ENCODE measurements at regions not wholly inside any gene's neighbourhood (a gene's known extent, or its start where the extent isn't known, plus 50 kb on each side); places are given as distances from the start of the nearest gene placed in this dataset.
"Not testable (repeated sequence)": the region's sequence is repeated elsewhere in the genome, so short reads cannot be mapped to it uniquely, and the experiment has no call there.

- DNase-seq (ENCODE audit: low spot score) = no peak
Observed at GRCh38 chr4:127463883-127464282, 168.9 kb upstream of the INTU start.

DNA sequence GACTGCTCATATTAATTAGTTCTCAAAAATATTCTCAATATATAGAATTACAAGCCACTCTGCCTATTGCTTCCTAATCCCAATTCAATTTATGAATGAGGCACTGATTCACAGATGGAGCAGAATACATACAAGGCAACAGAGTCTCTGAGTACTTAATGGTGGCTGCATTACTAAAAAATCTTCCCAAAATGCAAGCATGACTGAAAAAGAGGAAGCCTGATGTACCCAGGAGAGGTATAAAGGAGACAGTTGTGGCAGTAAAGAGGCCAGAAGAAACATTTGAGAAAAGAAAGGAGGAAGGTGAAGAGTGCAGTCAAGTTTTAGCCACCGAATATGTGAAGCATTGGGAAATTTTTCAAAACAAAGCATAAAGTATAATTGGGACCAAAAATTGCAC lies 163.2 kb upstream of the INTU start:
- no peak for DNase-seq (ENCODE audit: low spot score)

DNA sequence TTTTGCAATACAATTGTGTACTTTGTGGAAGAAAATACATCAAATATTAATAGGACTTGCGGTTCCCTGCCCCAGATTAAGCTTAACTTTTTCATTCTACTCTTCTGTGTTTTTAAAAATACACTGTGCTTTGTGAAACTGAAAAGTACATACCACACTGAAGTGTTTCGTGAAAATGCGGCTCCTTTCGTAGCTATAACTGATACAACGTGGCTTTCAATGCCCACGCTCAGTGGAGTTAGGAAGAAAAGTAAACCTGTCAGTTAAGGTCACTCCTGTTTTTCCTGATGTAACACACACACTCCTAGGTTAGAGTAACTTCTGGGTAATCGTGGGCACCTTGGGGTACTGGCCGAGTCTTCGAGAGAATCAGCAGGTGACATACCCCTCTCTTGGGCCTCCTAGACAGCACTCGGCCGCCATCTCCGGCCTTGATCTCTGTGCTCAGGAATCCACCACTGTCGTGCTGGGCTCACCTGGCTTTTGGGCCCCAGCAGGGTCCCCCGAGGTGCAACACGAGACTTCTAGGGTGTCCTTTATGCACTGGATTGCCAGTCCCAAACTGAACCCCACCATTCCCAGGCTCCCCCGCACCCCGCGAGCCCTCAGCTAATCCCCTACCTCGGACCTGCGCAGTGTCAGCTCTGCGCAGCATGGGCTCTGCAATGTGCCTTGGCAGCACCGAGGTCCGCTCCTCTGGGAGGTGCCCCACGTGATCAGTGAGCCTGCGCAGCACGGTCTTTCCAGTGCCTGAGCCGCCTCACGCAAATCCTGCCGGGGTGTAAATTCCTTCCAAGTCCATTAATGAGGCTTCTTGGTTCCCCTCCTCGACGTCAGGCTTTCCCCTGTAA lies 162.6 kb upstream of the INTU start:
- DNase-seq (ENCODE audit: low spot score) = no peak

DNA sequence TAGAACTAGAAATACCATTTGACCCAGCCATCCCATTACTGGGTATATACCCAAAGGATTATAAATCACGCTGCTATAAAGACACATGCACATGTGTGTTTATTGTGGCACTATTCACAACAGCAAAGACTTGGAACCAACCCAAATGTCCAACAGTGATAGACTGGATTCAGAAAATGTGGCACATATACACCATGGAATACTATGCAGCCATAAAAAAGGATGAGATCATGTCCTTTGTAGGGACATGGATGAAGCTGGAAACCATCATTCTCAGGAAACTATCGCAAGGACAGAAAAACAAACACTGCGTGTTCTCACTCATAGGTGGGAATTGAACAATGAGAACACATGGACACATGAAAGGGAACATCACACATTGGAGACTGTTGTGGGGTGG lies 154.5 kb upstream of the INTU start:
- not testable (repeated sequence) for DNase-seq (ENCODE audit: low spot score)

- DNase-seq (ENCODE audit: low spot score) = no peak
Observed at GRCh38 chr4:127479031-127479622, 153.6 kb upstream of the INTU start.

- no peak for DNase-seq (ENCODE audit: low spot score)
Observed at GRCh38 chr4:127482049-127482448, 150.7 kb upstream of the INTU start.

DNA sequence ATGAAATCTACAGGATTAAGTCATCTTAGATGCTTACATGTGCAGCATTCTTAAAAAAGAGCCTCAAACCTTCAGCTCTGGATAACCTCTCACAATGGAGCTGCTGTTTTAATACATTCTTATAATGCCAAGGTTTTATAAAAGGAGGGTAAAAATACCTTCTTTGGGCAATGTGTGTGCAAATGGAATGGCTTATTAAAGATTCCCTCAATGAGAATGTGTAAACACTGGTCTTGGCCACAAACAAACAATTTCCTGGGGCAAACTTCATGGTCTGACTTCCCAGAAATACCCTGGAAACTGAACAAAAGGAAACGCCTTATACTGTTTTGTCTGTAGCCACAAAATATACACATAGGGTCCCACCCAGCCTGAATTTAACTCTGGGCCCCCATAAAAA lies 148.6 kb upstream of the INTU start:
- DNase-seq (ENCODE audit: low spot score) = no peak

- no peak for DNase-seq (ENCODE audit: low spot score)
Observed at GRCh38 chr4:127486248-127486647, 146.5 kb upstream of the INTU start.

DNA sequence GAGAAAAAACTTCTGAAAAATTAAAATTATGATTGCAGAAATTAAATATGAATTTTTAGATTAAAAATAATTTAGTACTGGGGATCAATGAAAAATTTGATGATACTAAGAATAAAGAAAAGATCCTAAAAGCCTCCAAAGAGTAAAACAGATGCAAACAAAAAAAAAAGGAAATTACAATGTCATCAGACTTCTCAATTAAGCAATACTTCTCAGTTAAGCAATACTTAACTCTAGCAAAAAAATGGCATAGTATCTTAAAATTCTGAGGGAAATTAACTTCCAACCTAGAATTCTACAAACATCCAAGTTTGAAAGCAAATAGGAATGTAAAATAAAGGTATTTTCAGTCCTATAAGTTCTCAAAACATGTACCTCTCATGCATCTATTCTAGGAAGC lies 141.2 kb upstream of the INTU start:
- no peak for DNase-seq (ENCODE audit: low spot score)

- DNase-seq (ENCODE audit: low spot score) = not testable (repeated sequence)
Observed at GRCh38 chr4:127496875-127497274, 135.9 kb upstream of the INTU start.

- no peak for DNase-seq (ENCODE audit: low spot score)
Observed at GRCh38 chr4:127498366-127498765, 134.4 kb upstream of the INTU start.

- DNase-seq (ENCODE audit: low spot score) = no peak
Observed at GRCh38 chr4:127500242-127500641, 132.5 kb upstream of the INTU start.

GRCh38 chr4:127501103-127501502 lies 131.7 kb upstream of the INTU start:
- no peak for DNase-seq (ENCODE audit: low spot score)

GRCh38 chr4:127503111-127503510 lies 129.6 kb upstream of the INTU start:
- DNase-seq (ENCODE audit: low spot score) = no peak

- no peak for DNase-seq (ENCODE audit: low spot score)
Observed at GRCh38 chr4:127505203-127505602, 127.6 kb upstream of the INTU start.

DNA sequence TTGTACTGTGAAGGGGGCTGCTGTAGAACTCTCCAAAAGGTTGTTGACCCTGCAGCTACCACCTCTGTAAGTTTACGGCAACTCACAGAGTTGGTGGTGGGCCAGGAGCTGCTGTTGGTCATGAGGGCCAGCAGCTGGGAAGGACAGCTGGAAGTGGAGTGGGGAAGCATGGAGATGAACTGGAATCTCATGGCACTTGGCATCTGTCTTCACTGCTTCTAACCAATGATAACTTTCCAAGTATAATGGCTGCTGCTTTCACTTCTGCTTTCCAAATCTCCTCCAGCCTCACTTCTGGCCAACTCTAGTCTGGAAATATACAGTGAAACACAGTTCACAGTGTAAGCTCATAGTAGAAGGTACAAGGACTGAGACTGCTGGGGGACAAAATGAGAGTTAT lies 126.5 kb upstream of the INTU start:
- no peak for DNase-seq (ENCODE audit: low spot score)

- DNase-seq (ENCODE audit: low spot score) = no peak
Observed at GRCh38 chr4:127509155-127509554, 123.6 kb upstream of the INTU start.

DNA sequence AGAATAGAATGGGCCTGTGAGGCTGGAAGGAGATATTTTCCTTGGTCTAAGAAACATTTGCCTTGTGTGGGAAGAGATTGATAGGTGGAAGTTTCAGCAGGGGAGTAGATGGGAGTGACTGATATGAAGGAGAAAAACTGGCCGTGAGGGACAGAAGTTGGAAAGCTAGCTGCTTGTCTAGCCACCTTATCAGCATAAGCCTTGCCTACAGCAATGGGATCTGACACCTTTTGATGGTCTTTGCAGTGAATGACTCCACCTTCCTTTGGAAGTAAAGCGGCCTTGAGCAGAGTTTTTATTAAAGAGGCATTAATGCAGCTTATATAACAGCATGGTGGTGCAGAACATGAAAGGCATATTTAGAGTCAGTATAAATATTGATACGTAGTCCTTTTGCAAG lies 120.1 kb upstream of the INTU start:
- DNase-seq (ENCODE audit: low spot score) = not testable (repeated sequence)

GRCh38 chr4:127515259-127515658 lies 117.5 kb upstream of the INTU start:
- DNase-seq (ENCODE audit: low spot score) = not testable (repeated sequence)

DNA sequence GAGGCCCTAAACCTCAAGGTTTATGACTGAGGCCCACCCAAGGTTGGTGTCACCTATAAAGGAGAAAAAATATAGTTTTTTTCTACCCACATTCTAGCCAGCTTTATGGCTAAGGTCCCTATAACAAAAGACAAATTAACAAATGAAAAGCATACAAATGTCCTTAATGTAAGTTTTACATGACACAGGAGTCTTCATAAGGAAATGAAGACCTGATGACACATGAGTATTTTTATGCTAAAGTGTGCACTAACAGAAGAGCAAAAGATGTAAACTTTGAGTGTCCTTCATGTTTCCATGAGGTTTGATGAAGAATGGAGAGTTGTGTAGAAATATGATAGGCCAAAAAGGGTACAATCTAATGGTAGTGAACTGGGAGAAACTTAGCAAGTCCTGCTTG lies 114.7 kb upstream of the INTU start:
- DNase-seq (ENCODE audit: low spot score) = no peak

DNA sequence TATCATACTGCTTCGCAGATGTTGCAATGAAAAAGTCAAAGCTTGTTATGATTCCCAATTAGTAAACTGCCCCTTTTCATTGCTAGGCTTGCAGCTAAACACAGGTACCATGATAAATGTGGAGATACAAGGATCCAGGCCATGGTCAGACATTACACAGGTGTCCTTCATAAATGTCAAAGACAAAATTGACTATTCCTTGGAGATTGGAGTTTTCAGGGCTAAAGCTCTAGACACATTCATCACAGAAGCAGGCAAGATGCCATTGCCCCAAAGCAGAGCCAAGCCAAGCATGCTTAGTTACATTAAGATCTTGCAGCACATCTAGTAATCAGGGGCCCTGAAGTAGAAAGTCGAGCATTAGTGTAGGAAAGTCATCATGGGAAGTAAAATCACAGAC lies 111.3 kb upstream of the INTU start:
- no peak for DNase-seq (ENCODE audit: low spot score)

DNA sequence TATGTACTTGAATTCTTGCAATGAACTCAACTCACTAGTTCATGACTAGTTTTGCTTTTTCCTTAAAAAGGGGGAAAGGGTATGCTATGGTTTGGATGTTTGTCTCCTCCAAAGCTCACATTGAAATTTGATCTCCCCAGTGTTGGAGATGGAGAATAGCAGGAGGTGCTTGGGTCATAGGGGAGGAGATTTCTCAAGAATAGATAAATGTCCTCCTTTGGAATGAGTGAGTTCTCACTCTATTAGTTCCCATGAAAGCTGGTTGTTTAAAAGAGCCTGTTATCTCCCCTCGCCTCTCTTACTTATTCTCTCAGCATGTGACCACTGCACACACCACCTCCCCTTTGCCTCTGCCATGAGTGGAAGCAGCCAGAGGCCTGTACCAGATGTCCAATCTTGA lies 109.4 kb upstream of the INTU start:
- DNase-seq (ENCODE audit: low spot score) = no peak

GRCh38 chr4:127525608-127526007 lies 107.1 kb upstream of the INTU start:
- no peak for DNase-seq (ENCODE audit: low spot score)

DNA sequence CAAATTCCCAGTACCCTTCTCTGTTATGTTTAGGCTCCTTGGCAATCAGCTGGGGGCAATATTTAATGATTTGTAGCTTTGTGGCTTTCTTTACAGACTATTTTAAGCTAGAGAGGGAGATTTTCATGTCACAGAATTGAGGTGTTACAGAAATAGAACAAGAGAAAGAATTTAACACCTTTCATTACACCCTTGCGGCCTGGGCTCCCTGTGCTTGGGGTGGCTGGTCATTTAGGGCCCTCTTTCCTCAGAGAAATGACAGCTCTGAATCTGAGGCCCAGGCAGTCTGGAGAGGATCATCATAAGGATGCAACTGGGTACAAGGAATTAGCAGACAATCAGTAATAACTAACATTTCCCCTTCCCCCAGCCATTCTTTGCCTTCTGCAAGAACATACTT lies 104.5 kb upstream of the INTU start:
- no peak for DNase-seq (ENCODE audit: low spot score)

All from mucosa of gallbladder (tissue), 1 donor.